ENCODE measurements at regions not wholly inside any gene's neighbourhood (a gene's known extent, or its start where the extent isn't known, plus 50 kb on each side); places are given as distances from the start of the nearest gene placed in this dataset.

- TF ChIP-seq ELK1 (IDR thresholded peaks at IDR 0.05; ENCODE audit: borderline replicate concordance, low read depth, low read length) = no peak
Observed at GRCh38 chr4:107210450-107211239, 174.5 kb upstream of the DKK2 start (continued).

- no peak for DNase-seq
- Histone ChIP-seq H3K9me1 (ENCODE audit: insufficient read depth, low read length) (0 out of 2 replicates have a peak, but pooled peaks cover 2% of the 10 kb centered on the region), H3K18ac (ENCODE audit: low read depth, low read length) (no peak overlapping the region), H3K27me3 (ENCODE audit: control insufficient read depth, insufficient read depth, low read length) (no peaks in the 10 kb centered on the region), H2AK9ac (replicated peaks; ENCODE audit: low read depth, low read length, poor library complexity) (no peak overlapping the region), H2BK20ac (ENCODE audit: low read depth, low read length) (no peak overlapping the region), H3K4ac (ENCODE audit: low read depth, low read length) (no peak overlapping the region), H2AFZ (replicated peaks; ENCODE audit: low read length, poor library complexity) (no peak overlapping the region), H3K36me3 (ENCODE audit: control insufficient read depth, insufficient read depth, low read length) (no peaks in the 10 kb centered on the region), H3K14ac (replicated peaks; ENCODE audit: low read depth, low read length) (no peak overlapping the region), H3K23ac (ENCODE audit: low read depth, low read length) (no peak overlapping the region), H2BK15ac (ENCODE audit: low read depth, low read length) (no peak overlapping the region), H4K8ac (ENCODE audit: low read depth in 2 of 2, low read length in 2 of 2) (no peak overlapping the region), H3K9me3 (ENCODE audit: control insufficient read depth, insufficient read depth, low read length) (no peaks in the 10 kb centered on the region), H4K20me1 (ENCODE audit: insufficient read depth, low read length) (no peaks in the 10 kb centered on the region), H3K4me3 (ENCODE audit: insufficient read depth, low read depth, low read length) (no peak overlapping the region), H2AK5ac (ENCODE audit: low read depth, low read length) (no peak overlapping the region), H2BK5ac (ENCODE audit: low read depth, low read length, poor library complexity, severe bottlenecking) (no peak overlapping the region), H3K4me1 (ENCODE audit: control insufficient read depth, insufficient read depth, low read length) (peaks cover 1% of the 10 kb centered on the region; the same call in 1 of the 2 replicates), H2BK120ac (ENCODE audit: low read depth, low read length) (no peak overlapping the region), H3K56ac (ENCODE audit: extremely low read depth, insufficient read depth, low read length) (no peak overlapping the region), H3K79me1 (ENCODE audit: low read depth in 1 of 2, low read length in 2 of 2) (no peaks in the 10 kb centered on the region), H3K27ac (ENCODE audit: insufficient read depth, low read length) (no peak overlapping the region), H3K9ac (ENCODE audit: low read depth, low read length) (no peak overlapping the region), H3K4me2 (ENCODE audit: low read depth, low read length) (no peak overlapping the region), H4K5ac (ENCODE audit: low read depth, low read length) (no peak overlapping the region), H4K91ac (ENCODE audit: insufficient read depth, low read depth, low read length) (no peak overlapping the region)
- TF ChIP-seq RCOR1 (IDR thresholded peaks at IDR 0.05; ENCODE audit: insufficient replicate concordance, low read length) (no peak), CEBPB (IDR thresholded peaks at IDR 0.05; ENCODE audit: low read depth, low read length) (no peak), CHD1 (IDR thresholded peaks at IDR 0.05; ENCODE audit: low read depth, low read length) (no peak), BHLHE40 (IDR thresholded peaks at IDR 0.05; ENCODE audit: low read depth, low read length) (no peak), SMC3 (IDR thresholded peaks at IDR 0.05; ENCODE audit: low read depth, low read length) (no peak), MAFK (IDR thresholded peaks at IDR 0.05; ENCODE audit: low read depth, low read length) (no peak), MXI1 (IDR thresholded peaks at IDR 0.05; ENCODE audit: borderline replicate concordance, low read depth, low read length) (no peak), MAZ (IDR thresholded peaks at IDR 0.05; ENCODE audit: borderline replicate concordance, low read depth, low read length) (no peak)
- dilution Hi-C loops (cut with HindIII; ENCODE audit: low sequenced_read_pairs, unreplicated experiment) (no loop called here), in situ Hi-C loops (cut with MboI; ENCODE audit: low sequenced_read_pairs) (no loop called here), intact Hi-C loops (cut with micrococcal nuclease) (no loop called here)
- BruUV-seq (replicated peaks) = no TSS peak
- CTCF ChIA-PET = no interaction called here
- POLR2A ChIA-PET (ENCODE audit: unreplicated experiment) = no interaction called here
- no CpG with 5 or more reads among the region's 8 CpGs for WGBS, 2 experiments (ENCODE audit: extremely low coverage in 2 of 2, insufficient read length in 1 of 2)
- no peak for ATAC-seq (ENCODE audit: low read depth)
Observed at GRCh38 chr4:107203733-107204132, 167.6 kb upstream of the DKK2 start.
